ENCODE measurements at regions not wholly inside any gene's neighbourhood (a gene's known extent, or its start where the extent isn't known, plus 50 kb on each side); places are given as distances from the start of the nearest gene placed in this dataset.

DNA sequence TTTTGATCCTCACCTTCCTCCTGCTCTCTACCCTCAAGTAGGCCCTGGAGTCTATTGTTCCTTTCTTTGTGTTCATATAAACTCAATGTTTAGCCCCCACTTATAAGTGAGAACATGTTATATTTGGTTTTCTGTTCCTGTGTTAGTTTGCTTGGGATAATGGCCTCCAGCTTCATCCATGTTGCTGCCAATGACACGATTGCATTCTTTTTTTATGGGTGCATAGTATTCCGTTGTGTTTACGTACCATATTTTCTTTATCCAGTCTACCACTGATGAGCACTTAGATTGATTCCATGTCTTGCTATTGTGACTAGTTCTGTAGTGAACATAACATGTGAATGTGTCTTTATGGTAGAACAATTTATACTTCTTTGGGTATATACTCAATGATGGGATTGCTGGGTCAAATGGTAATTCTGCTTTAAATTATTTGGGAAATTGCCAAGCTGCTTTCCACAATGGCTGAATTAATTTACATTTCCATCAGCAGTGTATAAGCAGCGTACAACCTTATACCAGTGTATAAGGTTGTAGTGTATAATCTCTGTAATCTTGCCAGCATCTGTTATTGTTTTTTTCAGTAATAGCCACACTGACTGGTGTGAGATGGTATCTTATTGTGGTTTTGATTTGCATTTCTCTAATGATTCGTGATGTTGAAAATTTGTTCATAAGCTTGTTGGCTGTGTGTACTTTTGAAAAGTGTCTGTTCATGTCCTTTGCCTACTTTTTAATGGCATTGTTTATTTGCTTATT, 288.9 kb downstream of the KCNRG start:
- H3K9me3 ChIP-seq = no peaks in the 10 kb centered on the region
- intact Hi-C loops (cut with DNase I) = no loop called here
- TF ChIP-seq, protein P1, sequence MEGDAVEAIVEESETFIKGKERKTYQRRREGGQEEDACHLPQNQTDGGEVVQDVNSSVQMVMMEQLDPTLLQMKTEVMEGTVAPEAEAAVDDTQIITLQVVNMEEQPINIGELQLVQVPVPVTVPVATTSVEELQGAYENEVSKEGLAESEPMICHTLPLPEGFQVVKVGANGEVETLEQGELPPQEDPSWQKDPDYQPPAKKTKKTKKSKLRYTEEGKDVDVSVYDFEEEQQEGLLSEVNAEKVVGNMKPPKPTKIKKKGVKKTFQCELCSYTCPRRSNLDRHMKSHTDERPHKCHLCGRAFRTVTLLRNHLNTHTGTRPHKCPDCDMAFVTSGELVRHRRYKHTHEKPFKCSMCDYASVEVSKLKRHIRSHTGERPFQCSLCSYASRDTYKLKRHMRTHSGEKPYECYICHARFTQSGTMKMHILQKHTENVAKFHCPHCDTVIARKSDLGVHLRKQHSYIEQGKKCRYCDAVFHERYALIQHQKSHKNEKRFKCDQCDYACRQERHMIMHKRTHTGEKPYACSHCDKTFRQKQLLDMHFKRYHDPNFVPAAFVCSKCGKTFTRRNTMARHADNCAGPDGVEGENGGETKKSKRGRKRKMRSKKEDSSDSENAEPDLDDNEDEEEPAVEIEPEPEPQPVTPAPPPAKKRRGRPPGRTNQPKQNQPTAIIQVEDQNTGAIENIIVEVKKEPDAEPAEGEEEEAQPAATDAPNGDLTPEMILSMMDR (IDR thresholded peaks at IDR 0.05) = no peak

DNA sequence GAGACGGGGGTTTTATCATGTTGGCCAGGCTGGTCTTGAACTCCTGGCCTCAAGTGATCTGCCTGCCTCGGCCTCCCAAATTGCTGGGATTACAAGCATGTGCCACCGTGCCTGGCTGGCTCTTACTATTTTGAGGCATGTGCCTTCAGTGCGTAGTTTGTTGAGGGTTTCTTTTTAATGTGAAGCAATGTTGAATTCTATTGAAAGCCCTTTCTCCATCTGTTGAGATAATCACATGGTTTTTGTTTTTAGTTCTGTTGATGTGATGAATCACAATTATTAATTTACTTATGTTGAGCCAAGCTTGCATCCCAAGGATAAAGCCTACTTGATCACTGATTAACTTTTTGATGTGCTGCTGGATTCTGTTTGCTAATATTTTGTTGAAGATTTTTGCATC, 290.9 kb downstream of the KCNRG start:
- Histone ChIP-seq H3K4me3 (no peak overlapping the region), H3K27me3 (no peaks in the 10 kb centered on the region), H3K4me1 (no peaks in the 10 kb centered on the region), H3K9me3 (no peaks in the 10 kb centered on the region), H3K27ac (no peak overlapping the region), H3K36me3 (no peaks in the 10 kb centered on the region)
- no peak for DNase-seq (ENCODE audit: low spot score in 2 of 2)
- intact Hi-C loops (cut with DNase I) = no loop called here
- TF ChIP-seq, protein P1 (IDR thresholded peaks at IDR 0.05) = no peak

More for the DNA sequence above, 288.9 kb downstream of the KCNRG start:
- Histone ChIP-seq H3K27ac (no peak overlapping the region), H3K4me1 (no peaks in the 10 kb centered on the region), H3K4me3 (no peak overlapping the region), H3K36me3 (no peaks in the 10 kb centered on the region), H3K27me3 (no peaks in the 10 kb centered on the region)
- no peak for DNase-seq (ENCODE audit: low spot score in 2 of 2)

DNA sequence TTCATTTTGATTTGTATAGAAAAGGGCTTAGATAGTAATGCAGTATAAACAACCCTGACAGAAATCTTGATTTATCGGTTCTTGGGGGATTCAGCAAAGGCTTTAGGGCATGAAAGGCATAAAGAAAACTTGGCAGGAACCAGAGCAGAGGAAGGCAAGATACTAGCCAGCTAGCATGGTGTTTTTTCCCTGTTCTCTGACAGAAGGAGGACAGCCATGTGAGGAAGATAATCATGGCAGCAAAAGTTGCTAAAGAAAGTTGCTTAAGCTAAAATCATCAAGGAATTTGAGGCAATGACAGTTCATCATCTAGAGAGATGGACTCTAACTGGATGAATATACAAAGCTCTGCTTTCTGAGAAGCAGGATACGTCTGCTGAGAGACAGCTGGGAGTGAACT, 294.1 kb downstream of the KCNRG start:
- intact Hi-C loops (cut with DNase I) = no loop called here
- peaks cover 0 to 3% of the 10 kb centered on the region in 2 donors for H3K4me1 ChIP-seq
- no peak overlapping the region for H3K4me3 ChIP-seq
- H3K27ac ChIP-seq = no peak overlapping the region
- no peaks in the 10 kb centered on the region for H3K36me3 ChIP-seq
- TF ChIP-seq, protein P1 (IDR thresholded peaks at IDR 0.05) = no peak
- H3K9me3 ChIP-seq = no peaks in the 10 kb centered on the region
- H3K27me3 ChIP-seq = no peaks in the 10 kb centered on the region
- no peak for DNase-seq (ENCODE audit: low spot score in 2 of 2)

DNA sequence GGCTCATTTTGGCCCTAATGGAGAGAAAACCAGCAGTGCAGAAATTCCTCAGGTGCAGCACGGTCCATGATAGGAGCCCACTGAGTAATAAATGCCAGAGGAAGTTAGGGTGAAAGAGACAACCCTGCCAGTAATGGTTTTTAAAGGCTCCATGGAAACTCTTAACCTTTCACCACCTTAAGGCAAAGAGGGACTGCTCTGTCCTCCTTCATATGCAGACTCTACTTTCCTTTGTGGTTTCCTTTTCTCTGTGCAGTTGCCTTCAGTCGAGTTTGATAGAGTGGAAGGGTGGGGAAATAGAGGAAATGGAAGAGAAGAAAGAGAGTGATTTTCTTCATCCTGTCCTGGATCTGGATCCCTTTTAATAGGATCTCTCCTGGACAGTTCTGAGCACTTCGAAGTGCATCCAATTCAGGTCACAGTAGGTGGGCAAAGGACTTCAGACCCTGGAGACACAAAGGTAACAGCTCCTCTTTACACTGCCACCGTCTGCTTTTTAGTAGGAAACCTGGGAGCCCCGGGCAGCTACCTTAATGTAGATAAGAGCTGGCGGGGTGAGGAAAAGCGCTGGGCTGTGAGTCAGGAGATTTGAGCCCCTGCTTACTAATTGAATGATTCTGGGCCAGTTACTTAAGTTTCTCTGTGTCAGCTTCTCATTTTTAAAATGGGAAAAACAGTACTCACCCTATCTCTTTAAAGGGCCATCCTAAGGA, 294.8 kb downstream of the KCNRG start:
- no peaks in the 10 kb centered on the region for H3K27me3 ChIP-seq
- intact Hi-C loops (cut with DNase I) = no loop called here
- peaks cover 0 to 3% of the 10 kb centered on the region in 2 donors for H3K4me1 ChIP-seq
- TF ChIP-seq, protein P1 (IDR thresholded peaks at IDR 0.05) = no peak
- DNase-seq (ENCODE audit: low spot score in 2 of 2) = no peak
- H3K27ac ChIP-seq = no peak overlapping the region
- H3K36me3 ChIP-seq = no peaks in the 10 kb centered on the region
- no peak overlapping the region for H3K4me3 ChIP-seq
- no peaks in the 10 kb centered on the region for H3K9me3 ChIP-seq

DNA sequence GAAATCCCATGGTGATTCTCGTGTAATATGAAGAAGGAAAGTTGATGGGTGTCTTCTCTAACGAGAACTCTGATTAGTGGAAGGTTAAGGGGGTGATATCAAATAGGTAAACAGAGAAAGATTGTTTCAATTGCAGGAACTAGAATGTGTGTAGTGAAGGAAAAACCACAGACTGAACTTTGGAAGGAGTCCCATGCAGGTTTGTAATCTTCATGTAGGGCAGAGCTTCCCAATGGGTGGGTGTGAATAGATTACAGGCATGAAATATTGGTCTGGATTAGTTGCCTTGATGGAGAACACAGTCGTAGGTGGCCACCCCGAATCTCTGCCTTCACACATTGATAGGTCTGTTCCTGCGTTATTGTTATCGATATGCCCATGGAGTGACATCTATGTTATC, 295.5 kb downstream of the KCNRG start:
- intact Hi-C loops (cut with DNase I) = no loop called here
- TF ChIP-seq, protein P1 (IDR thresholded peaks at IDR 0.05) = no peak
- Histone ChIP-seq H3K27ac (no peak overlapping the region), H3K9me3 (no peaks in the 10 kb centered on the region), H3K4me1 (peaks cover 0 to 3% of the 10 kb centered on the region in 2 donors), H3K36me3 (no peaks in the 10 kb centered on the region), H3K4me3 (no peak overlapping the region), H3K27me3 (no peaks in the 10 kb centered on the region)
- DNase-seq (ENCODE audit: low spot score in 2 of 2) = no peak
